Renal cortical epithelial cell (primary cell): ENCODE measurements at regions not wholly inside any gene's neighbourhood (a gene's known extent, or its start where the extent isn't known, plus 50 kb on each side); places are given as distances from the start of the nearest gene placed in this dataset.
"Not testable (repeated sequence)": the region's sequence is repeated elsewhere in the genome, so short reads cannot be mapped to it uniquely, and the experiment has no call there.

Source experiments
- DNase-seq: peaks from one replicate; pipeline ENCODE4 v3.0.0-alpha.2; 2011; ENCODE audit warnings: low read depth

GRCh38 chr16:26594666-26595065 lies 472.1 kb upstream of the C16orf82 start:
- DNase-seq, result no peak

GRCh38 chr16:26595199-26595598 lies 471.5 kb upstream of the C16orf82 start:
- no peak for DNase-seq

GRCh38 chr16:26596033-26596432 lies 470.7 kb upstream of the C16orf82 start:
- DNase-seq, result not testable (repeated sequence)

GRCh38 chr16:26598061-26598460 lies 468.7 kb upstream of the C16orf82 start:
- DNase-seq, result no peak

- no peak for DNase-seq
Observed at GRCh38 chr16:26598998-26599784, 467.5 kb upstream of the C16orf82 start.

GRCh38 chr16:26599785-26600104 lies 467.0 kb upstream of the C16orf82 start:
- no peak for DNase-seq

GRCh38 chr16:26601335-26601734 lies 465.4 kb upstream of the C16orf82 start:
- no peak for DNase-seq

GRCh38 chr16:26605626-26606271 lies 461.0 kb upstream of the C16orf82 start:
- DNase-seq, result no peak

- no peak for DNase-seq
Observed at GRCh38 chr16:26606381-26607150, 460.2 kb upstream of the C16orf82 start.

GRCh38 chr16:26614237-26614841 lies 452.4 kb upstream of the C16orf82 start:
- no peak for DNase-seq

- DNase-seq, result no peak
Observed at GRCh38 chr16:26623442-26623841, 443.3 kb upstream of the C16orf82 start.

- no peak for DNase-seq
Observed at GRCh38 chr16:26627958-26628357, 438.8 kb upstream of the C16orf82 start.

- not testable (repeated sequence) for DNase-seq
Observed at GRCh38 chr16:26631365-26631764, 435.4 kb upstream of the C16orf82 start.

GRCh38 chr16:26642047-26642664 lies 424.6 kb upstream of the C16orf82 start:
- DNase-seq, result no peak

GRCh38 chr16:26643519-26643918 lies 423.2 kb upstream of the C16orf82 start:
- no peak for DNase-seq

GRCh38 chr16:26644912-26645543 lies 421.7 kb upstream of the C16orf82 start:
- no peak for DNase-seq

- DNase-seq, result no peak
Observed at GRCh38 chr16:26645614-26646013, 421.1 kb upstream of the C16orf82 start.

- no peak for DNase-seq
Observed at GRCh38 chr16:26647870-26648269, 418.9 kb upstream of the C16orf82 start.

- DNase-seq, result no peak
Observed at GRCh38 chr16:26648851-26649250, 417.9 kb upstream of the C16orf82 start.

- DNase-seq, result no peak
Observed at GRCh38 chr16:26649381-26650045, 417.2 kb upstream of the C16orf82 start.

- DNase-seq, result no peak
Observed at GRCh38 chr16:26651464-26651863, 415.3 kb upstream of the C16orf82 start.
